ENCODE measurements at regions not wholly inside any gene's neighbourhood (a gene's known extent, or its start where the extent isn't known, plus 50 kb on each side); places are given as distances from the start of the nearest gene placed in this dataset.

DNA sequence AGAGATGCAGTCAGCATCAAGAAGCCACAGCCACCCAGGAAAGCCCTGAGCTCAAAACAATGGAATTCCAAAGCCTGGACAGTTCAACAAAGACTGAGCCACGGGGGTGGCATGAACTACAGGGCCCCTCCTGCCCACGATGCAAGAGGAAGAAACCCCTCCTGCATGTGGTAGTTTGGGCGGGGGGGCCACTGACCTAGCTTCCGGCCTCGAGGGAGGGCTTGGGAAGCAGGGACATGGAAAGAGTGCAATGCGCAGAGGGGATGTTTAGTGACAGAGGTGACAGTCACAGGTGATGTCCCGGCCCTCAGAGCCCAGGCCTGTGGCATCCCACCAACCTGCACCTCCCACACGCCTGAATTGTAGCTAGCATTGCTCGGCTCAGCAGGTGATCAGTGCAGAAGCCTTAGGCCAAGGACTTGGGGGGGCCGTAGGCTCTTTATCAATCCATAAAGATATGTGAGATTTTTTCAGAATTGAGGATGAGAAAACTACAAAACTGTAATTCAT lies 318.8 kb downstream of the TEX29 start:
- Mint-ChIP-seq H3K27me3 (ENCODE audit: low read depth, unreplicated experiment) (peaks cover 43% of the 10 kb centered on the region), H3K4me1 (ENCODE audit: low read depth, unreplicated experiment) (no peaks in the 10 kb centered on the region), H3K4me3 (ENCODE audit: unreplicated experiment) (no peak overlapping the region), H3K9me3 (ENCODE audit: unreplicated experiment) (no peaks in the 10 kb centered on the region), H3K27ac (ENCODE audit: unreplicated experiment) (no peak overlapping the region), H3K36me3 (ENCODE audit: low read depth, unreplicated experiment) (no peaks in the 10 kb centered on the region)
- Histone ChIP-seq H3K4me2 (ENCODE audit: low read length) (no peak overlapping the region), H3K4me3 (ENCODE audit: insufficient read depth, low read depth, low read length) (no peak overlapping the region), H3K9me3 (ENCODE audit: insufficient read depth, low read depth, low read length) (peaks cover 3% of the 10 kb centered on the region), H2AFZ (ENCODE audit: low read depth, low read length) (no peak overlapping the region), H3K27ac (ENCODE audit: low read depth, low read length) (no peak overlapping the region), H3K36me3 (ENCODE audit: insufficient read depth, low read length) (no peaks in the 10 kb centered on the region), H3K4me1 (ENCODE audit: insufficient read depth, low read length) (no peaks in the 10 kb centered on the region), H4K20me1 (ENCODE audit: insufficient read depth, low read length) (no peaks in the 10 kb centered on the region), H3K27me3 (ENCODE audit: insufficient read depth, low read length) (no peaks in the 10 kb centered on the region), H3K9ac (ENCODE audit: low read length) (no peak overlapping the region), H3K79me2 (ENCODE audit: insufficient read depth, low read length) (no peaks in the 10 kb centered on the region)
- TF ChIP-seq, protein P1, sequence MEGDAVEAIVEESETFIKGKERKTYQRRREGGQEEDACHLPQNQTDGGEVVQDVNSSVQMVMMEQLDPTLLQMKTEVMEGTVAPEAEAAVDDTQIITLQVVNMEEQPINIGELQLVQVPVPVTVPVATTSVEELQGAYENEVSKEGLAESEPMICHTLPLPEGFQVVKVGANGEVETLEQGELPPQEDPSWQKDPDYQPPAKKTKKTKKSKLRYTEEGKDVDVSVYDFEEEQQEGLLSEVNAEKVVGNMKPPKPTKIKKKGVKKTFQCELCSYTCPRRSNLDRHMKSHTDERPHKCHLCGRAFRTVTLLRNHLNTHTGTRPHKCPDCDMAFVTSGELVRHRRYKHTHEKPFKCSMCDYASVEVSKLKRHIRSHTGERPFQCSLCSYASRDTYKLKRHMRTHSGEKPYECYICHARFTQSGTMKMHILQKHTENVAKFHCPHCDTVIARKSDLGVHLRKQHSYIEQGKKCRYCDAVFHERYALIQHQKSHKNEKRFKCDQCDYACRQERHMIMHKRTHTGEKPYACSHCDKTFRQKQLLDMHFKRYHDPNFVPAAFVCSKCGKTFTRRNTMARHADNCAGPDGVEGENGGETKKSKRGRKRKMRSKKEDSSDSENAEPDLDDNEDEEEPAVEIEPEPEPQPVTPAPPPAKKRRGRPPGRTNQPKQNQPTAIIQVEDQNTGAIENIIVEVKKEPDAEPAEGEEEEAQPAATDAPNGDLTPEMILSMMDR (IDR thresholded peaks at IDR 0.05; ENCODE audit: insufficient read depth, low read depth, low read length): no peak
- no peak for TF ChIP-seq EZH2 (IDR thresholded peaks at IDR 0.05; ENCODE audit: insufficient read depth, low read length)
- FAIRE-seq (no peak), DNase-seq (ENCODE audit: low read depth) (no peak)

DNA sequence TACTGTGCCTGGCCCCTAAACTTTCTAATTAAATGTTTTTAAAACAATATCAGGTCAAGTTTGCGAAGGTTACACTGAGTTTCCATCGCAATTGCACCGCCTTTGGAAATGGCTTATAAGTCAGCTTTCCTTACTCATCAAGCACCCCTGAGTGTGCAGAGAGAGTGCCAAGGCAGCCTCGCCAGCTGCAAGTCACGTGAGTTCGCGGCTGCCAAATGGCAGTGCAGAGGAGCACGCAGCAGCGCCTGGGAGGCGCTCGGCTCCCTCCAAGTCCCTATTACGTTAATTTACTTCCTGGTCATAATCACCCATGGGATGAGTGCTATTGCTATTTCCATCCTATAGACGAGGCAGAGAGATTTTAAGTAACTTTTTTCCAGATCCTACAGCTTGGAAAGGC lies 319.6 kb downstream of the TEX29 start:
- no peak overlapping the region for H3K4me3 Mint-ChIP-seq (ENCODE audit: unreplicated experiment)
- no peak overlapping the region for H3K4me3 ChIP-seq (ENCODE audit: insufficient read depth, low read depth, low read length)
- H4K20me1 ChIP-seq (ENCODE audit: insufficient read depth, low read length): no peaks in the 10 kb centered on the region
- no peak overlapping the region for H3K9ac ChIP-seq (ENCODE audit: low read length)
- no peak overlapping the region for H2AFZ ChIP-seq (ENCODE audit: low read depth, low read length)
- TF ChIP-seq, protein P1 (IDR thresholded peaks at IDR 0.05; ENCODE audit: insufficient read depth, low read depth, low read length): no peak
- TF ChIP-seq EZH2 (IDR thresholded peaks at IDR 0.05; ENCODE audit: insufficient read depth, low read length): no peak
- no peak overlapping the region for H3K27ac Mint-ChIP-seq (ENCODE audit: unreplicated experiment)
- peaks cover 42% of the 10 kb centered on the region for H3K27me3 Mint-ChIP-seq (ENCODE audit: low read depth, unreplicated experiment)
- no peak overlapping the region for H3K4me2 ChIP-seq (ENCODE audit: low read length)
- no peaks in the 10 kb centered on the region for H3K79me2 ChIP-seq (ENCODE audit: insufficient read depth, low read length)
- no peaks in the 10 kb centered on the region for H3K4me1 ChIP-seq (ENCODE audit: insufficient read depth, low read length)
- H3K9me3 ChIP-seq (ENCODE audit: insufficient read depth, low read depth, low read length): peaks cover 3% of the 10 kb centered on the region
- H3K36me3 Mint-ChIP-seq (ENCODE audit: low read depth, unreplicated experiment): no peaks in the 10 kb centered on the region
- H3K9me3 Mint-ChIP-seq (ENCODE audit: unreplicated experiment): no peaks in the 10 kb centered on the region
- H3K27ac ChIP-seq (ENCODE audit: low read depth, low read length): no peak overlapping the region
- H3K36me3 ChIP-seq (ENCODE audit: insufficient read depth, low read length): no peaks in the 10 kb centered on the region
- DNase-seq (ENCODE audit: low read depth) (no peak), FAIRE-seq (no peak)
- no peaks in the 10 kb centered on the region for H3K4me1 Mint-ChIP-seq (ENCODE audit: low read depth, unreplicated experiment)
- H3K27me3 ChIP-seq (ENCODE audit: insufficient read depth, low read length): no peaks in the 10 kb centered on the region

DNA sequence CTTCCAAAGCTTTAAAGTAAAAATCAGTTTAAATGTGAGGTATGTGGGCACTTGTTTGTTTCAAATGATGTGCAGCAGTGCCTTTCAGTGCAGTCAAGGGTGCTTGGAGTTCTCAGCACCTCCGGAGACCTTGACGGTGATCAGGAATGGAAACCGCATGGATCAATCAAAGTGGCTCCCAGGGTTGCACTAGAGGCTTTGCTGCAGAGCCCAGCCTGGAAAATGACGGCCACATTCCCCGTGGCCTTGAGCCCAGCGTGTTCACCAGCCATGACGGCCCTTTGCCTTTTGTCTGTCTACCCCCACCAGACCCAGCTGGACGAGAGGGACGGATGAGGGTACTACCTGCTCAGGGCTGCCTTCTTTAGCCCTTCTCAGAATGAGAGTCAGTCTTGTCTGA lies 320.0 kb downstream of the TEX29 start:
- no peaks in the 10 kb centered on the region for H3K79me2 ChIP-seq (ENCODE audit: insufficient read depth, low read length)
- H3K27ac ChIP-seq (ENCODE audit: low read depth, low read length): no peak overlapping the region
- FAIRE-seq (no peak), DNase-seq (ENCODE audit: low read depth) (no peak)
- no peaks in the 10 kb centered on the region for H3K36me3 ChIP-seq (ENCODE audit: insufficient read depth, low read length)
- H2AFZ ChIP-seq (ENCODE audit: low read depth, low read length): no peak overlapping the region
- no peak overlapping the region for H3K4me2 ChIP-seq (ENCODE audit: low read length)
- H3K9me3 Mint-ChIP-seq (ENCODE audit: unreplicated experiment): no peaks in the 10 kb centered on the region
- H4K20me1 ChIP-seq (ENCODE audit: insufficient read depth, low read length): no peaks in the 10 kb centered on the region
- no peak overlapping the region for H3K27ac Mint-ChIP-seq (ENCODE audit: unreplicated experiment)
- no peak overlapping the region for H3K4me3 ChIP-seq (ENCODE audit: insufficient read depth, low read depth, low read length)
- TF ChIP-seq, protein P1 (IDR thresholded peaks at IDR 0.05; ENCODE audit: insufficient read depth, low read depth, low read length): no peak
- TF ChIP-seq EZH2 (IDR thresholded peaks at IDR 0.05; ENCODE audit: insufficient read depth, low read length): no peak
- no peaks in the 10 kb centered on the region for H3K36me3 Mint-ChIP-seq (ENCODE audit: low read depth, unreplicated experiment)
- no peak overlapping the region for H3K9ac ChIP-seq (ENCODE audit: low read length)
- no peaks in the 10 kb centered on the region for H3K4me1 ChIP-seq (ENCODE audit: insufficient read depth, low read length)
- peaks cover 45% of the 10 kb centered on the region for H3K27me3 Mint-ChIP-seq (ENCODE audit: low read depth, unreplicated experiment)
- no peak overlapping the region for H3K4me3 Mint-ChIP-seq (ENCODE audit: unreplicated experiment)
- peaks cover 3% of the 10 kb centered on the region for H3K9me3 ChIP-seq (ENCODE audit: insufficient read depth, low read depth, low read length)
- H3K4me1 Mint-ChIP-seq (ENCODE audit: low read depth, unreplicated experiment): no peaks in the 10 kb centered on the region
- H3K27me3 ChIP-seq (ENCODE audit: insufficient read depth, low read length): no peaks in the 10 kb centered on the region
